ENCODE measurements at regions not wholly inside any gene's neighbourhood (a gene's known extent, or its start where the extent isn't known, plus 50 kb on each side); places are given as distances from the start of the nearest gene placed in this dataset.
"Not testable (repeated sequence)": the region's sequence is repeated elsewhere in the genome, so short reads cannot be mapped to it uniquely, and the experiment has no call there.

- in situ Hi-C loops (cut with MboI; ENCODE audit: low sequenced_read_pairs): no loop called here
Observed at GRCh38 chr21:35819134-35819533, 241.2 kb downstream of the SETD4 start.

- in situ Hi-C loops (cut with MboI; ENCODE audit: low sequenced_read_pairs): no loop called here
Observed at GRCh38 chr21:35818597-35818996, 241.7 kb downstream of the SETD4 start.

- in situ Hi-C loops (cut with MboI; ENCODE audit: low sequenced_read_pairs): no loop called here
Observed at GRCh38 chr21:35814858-35815619, 245.3 kb downstream of the SETD4 start.

DNA sequence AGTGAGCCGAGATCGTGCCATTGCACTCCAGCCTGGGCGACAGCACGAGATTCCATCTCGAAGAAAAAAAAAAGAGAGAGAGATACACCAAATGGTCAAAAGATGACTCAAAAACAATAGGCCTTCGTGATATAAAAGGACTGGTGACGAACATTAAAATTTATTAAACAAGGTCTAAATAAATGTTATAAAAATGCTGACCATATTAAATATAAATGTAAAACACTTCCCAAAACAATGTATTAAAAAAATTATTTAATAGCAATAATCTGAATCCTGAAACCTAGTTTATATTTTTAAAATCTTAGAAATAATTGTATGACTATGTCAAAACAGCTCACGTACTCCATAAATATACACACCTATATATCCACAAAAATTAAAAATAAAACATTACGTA lies 247.6 kb downstream of the SETD4 start:
- in situ Hi-C loops (cut with MboI; ENCODE audit: low sequenced_read_pairs): no loop called here

DNA sequence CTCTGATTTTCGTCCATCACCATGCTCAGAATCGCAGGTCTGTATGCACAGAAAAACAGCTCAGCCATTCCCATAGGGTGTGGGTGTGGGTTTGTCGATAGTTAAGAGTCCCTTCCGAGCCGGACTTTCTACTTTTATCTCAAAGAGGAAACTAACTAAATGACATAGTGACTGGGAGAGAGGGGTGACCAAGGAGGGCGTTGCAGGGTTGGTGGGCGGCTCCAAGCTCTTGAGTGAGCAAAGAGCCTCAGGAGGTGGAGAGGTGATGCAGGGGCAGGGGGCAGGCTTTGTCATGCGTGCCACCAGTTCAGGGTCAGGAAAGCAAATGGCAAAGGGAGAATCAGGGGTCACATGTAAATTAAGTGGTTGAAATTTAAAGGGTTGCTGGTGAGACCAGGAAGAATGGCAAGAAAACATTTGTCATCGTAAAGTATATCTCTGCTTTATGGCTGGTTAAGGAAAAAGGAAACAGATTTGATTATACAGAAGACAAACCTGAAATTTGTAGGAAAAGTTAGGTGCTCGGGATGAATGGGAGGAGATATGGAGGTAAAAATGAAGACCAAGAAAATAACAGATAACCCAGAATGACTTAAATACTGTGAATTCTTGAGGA lies 249.0 kb downstream of the SETD4 start:
- in situ Hi-C loops (cut with MboI; ENCODE audit: low sequenced_read_pairs): no loop called here

DNA sequence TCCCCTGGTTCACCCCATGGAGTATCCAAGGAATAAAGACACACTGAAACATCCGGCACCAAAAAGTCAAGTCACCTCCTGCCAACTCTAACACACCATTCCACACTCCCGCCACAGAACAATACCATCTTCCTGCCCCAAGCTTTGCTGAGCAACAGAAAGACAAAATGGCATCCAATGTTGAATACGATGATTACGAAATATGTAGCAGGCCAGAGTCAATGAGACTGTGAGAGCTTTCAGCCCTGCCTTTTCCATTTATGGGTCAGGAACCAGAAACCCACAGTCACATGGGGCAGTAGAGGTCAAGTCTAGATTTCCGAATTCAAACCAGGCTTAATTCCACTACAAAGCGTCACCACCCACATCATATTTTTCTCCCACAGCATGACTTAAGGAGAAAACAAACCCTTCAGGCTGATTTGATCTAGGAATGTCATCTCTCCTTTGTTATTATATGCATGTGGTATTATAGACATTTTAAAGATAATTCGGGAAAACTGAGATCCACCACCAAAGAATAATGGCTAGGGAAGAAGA lies 249.8 kb downstream of the SETD4 start:
- in situ Hi-C loops (cut with MboI; ENCODE audit: low sequenced_read_pairs): no loop called here

DNA sequence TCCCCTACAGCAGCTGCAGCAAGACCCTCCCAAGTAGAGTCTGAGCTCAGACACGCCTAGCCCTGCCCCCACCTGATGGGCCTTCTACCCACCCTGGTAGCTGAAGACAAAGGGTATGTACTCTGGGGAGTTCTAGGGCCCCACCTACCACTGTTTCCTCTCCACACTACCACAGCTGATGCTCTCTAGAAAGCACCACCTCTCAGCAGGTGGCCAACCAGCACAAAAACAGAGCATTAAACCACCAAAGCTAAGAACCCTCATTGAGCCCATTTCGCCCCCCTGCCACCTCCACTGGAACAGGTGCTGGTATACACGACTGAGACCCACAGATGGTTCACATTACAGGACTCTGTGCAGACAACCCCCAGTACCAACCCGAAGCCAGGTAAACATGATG lies 258.9 kb downstream of the SETD4 start:
- in situ Hi-C loops (cut with MboI; ENCODE audit: low sequenced_read_pairs): no loop called here

GRCh38 chr21:35800796-35801385 lies 259.4 kb downstream of the SETD4 start:
- in situ Hi-C loops (cut with MboI; ENCODE audit: low sequenced_read_pairs): not testable (repeated sequence)

- in situ Hi-C loops (cut with MboI; ENCODE audit: low sequenced_read_pairs): no loop called here
Observed at GRCh38 chr21:35796844-35797243, 263.5 kb downstream of the SETD4 start.

GRCh38 chr21:35794527-35794926 lies 265.8 kb downstream of the SETD4 start:
- in situ Hi-C loops (cut with MboI; ENCODE audit: low sequenced_read_pairs): not testable (repeated sequence)

DNA sequence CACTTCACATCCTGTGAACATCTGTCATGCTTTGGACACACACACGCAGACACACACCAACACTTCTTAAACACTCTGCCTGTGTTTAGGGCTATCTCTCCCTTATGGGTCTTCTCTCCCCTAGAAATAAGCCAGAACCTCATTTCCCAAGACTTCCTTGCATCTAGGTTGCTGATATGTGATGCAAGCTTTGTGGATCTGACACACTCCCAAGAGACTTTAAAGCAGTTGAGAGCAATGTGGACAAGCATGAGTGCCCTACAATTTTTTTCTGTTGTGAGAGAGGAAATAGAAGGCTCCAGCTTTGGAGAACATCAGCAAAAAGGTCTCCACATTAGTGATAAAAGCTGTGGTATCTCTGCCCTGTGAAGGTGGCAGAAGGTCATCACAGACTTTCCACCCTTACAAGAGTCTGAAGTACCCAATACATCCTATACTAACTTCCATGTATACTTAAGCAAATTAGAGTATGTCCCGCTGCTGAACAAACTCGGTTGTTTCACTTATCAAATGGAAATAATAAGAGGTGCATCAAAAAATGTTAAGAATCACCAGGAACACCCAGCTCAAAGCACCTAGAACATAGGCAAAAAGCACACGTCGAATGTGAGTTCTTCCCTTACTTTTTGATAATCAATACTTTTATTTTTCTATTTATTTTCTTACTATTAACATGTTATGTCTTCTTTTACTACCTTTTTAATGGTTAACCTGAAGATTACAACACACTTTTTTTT lies 267.6 kb downstream of the SETD4 start:
- in situ Hi-C loops (cut with MboI; ENCODE audit: low sequenced_read_pairs): no loop called here

DNA sequence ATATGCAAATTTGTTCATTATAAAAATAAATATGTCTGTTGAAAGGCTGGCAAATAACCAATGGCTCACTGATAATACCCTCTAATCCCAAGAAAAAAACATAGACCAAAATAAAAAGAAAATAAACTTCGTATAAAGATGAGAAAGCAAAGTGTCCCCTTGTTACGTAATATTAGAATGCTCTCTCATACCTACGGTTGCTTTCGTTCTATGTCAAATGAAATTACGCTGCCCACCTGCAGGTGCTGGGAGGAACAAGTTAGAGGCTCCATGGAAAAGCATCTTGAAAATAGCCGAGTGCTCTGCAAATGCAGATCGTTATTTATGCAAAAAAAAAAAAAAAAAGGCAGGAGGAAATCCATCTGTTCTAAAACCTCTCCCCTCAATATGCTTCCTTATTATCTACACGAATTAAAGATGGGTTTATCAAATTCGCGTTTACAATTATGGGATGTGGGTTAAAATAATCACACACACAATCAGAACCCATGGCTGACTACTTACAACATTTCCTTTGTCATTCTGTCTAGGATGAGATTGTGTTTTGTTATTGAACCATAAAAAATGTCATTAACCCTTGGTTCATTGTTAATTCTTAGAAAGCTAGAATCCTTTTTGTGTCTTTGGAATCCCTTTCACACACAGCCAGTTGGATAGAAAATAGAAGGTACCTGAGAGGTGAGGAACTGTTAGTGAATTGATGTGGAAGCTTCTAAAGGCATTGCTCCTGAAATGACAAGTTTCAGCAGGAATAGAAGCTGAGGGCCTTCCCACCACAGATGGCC lies 268.6 kb downstream of the SETD4 start:
- in situ Hi-C loops (cut with MboI; ENCODE audit: low sequenced_read_pairs): no loop called here

GRCh38 chr21:35783721-35784120 lies 276.6 kb downstream of the SETD4 start:
- in situ Hi-C loops (cut with MboI; ENCODE audit: low sequenced_read_pairs): no loop called here

DNA sequence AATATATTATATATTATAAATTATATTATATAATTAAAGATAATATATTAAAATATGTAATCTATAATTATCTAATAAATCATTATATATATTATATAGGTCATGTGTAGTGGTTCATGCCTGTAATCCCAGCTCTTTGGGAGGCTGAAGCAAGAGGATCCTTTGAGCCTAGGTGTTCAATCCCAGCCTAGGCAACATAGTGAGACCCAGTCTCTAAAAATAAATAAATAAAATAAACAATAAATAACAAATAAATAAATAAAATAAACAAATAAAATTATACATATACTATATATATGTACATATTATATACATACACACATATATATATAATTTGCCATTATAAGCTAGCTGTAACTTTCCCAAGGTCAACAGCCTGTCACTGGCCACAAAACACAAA lies 277.7 kb downstream of the SETD4 start:
- in situ Hi-C loops (cut with MboI; ENCODE audit: low sequenced_read_pairs): no loop called here

DNA sequence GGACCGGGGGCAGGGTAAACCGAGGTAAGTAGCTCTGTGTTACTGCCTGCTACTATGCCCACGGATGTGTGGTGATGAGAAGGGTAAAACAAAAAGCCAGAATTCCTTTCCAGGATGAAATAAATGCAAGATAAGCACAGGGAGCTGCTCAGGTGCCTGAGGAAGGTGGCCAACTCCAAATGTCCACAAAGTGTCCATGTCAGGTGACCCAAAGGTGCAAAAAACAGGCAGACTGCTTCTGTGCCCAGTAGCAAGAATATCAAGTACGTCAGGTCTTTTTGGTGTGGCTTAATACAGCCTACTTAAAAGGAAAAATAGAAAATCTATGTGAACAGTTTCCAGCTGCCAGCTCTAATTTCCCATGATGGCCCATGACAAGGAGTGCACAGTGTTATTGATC lies 279.3 kb downstream of the SETD4 start:
- in situ Hi-C loops (cut with MboI; ENCODE audit: low sequenced_read_pairs): no loop called here

DNA sequence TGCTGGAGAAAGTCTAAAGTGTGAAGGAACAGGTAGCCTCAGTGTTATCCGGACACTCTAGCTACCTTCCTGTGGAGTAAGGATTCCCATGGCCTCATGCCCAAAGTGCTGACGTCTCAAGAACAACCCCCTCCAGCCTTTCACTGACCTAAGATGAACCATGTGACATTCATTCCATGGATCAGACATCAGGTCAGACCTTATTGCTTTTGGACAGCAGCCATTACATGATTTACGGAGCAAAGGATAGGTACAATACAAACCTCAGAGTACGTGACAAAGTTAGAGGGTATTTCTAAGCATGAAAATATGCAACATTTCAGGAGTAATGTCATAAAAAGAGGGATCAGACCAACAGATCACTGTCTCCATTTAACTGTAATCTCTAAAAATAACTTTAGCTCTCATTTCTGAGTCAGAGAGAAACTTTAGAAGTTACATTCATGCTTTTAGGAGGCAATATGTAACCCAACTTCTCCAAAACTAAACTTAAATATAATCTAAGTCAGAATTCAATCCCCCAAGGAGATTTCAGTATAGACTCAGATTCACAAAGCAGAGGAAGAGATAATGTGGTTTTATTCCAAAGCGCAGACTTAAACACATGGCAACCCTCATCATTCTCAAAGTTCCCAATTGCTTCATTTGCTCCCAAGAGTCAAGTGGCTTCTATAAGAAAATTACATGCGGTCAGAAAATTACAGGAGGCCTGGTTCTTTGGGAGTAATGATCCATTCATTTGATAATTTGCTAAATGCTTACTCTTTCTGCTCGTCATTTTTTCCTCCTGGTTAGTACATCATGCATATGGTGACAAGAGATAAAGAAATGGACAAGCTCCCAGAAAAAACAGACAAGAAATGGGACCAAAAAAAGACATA lies 280.4 kb downstream of the SETD4 start:
- in situ Hi-C loops (cut with MboI; ENCODE audit: low sequenced_read_pairs): no loop called here

DNA sequence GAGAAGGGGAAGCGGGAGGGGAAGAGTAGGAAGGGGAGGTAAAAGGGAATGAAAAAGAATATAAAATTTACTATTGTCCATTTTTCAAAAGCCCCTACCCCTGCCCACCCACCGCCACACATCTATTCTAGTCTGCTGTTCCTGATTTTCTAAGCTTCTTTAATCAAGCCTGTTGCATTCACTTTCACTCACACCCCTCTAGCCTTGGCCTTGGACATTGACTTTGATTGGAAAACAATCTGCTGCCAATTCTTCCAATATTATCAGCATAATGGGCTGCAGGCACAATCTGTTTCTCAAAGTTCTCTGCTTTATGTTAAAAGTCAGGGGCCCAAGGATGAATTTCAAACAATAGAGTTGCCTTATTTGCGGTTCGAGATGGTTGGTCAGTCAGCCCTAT lies 281.2 kb downstream of the SETD4 start:
- in situ Hi-C loops (cut with MboI; ENCODE audit: low sequenced_read_pairs): no loop called here

DNA sequence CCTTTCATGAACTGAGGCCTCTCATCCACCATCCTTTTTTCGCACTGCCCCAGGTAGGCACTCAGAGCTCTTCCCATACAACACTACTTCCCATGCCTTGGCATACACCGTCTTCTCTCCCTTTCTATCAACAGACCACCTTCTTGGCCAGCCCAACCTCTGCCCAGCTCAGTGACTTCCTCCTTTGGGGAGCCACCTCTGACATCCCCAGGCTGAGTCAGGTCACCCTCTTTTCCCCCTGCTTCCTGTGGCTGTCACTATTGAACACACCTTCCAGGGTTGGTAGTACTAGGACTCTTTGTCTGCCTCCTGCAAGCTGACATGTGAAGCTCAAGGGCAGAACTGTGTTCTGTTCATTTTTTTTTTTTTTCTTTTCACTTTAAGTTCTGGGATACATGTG lies 283.2 kb downstream of the SETD4 start:
- in situ Hi-C loops (cut with MboI; ENCODE audit: low sequenced_read_pairs): no loop called here

- in situ Hi-C loops (cut with MboI; ENCODE audit: low sequenced_read_pairs): no loop called here
Observed at GRCh38 chr21:35775778-35776544, 284.4 kb downstream of the SETD4 start.
